HT-29 (cell line): ENCODE measurements at regions not wholly inside any gene's neighbourhood (a gene's known extent, or its start where the extent isn't known, plus 50 kb on each side); places are given as distances from the start of the nearest gene placed in this dataset.

ENCODE experiments used
- DNase-seq: peaks from one replicate; pipeline ENCODE4 v3.0.0-alpha.2; 2015; ENCODE audit warnings: low spot score

DNA sequence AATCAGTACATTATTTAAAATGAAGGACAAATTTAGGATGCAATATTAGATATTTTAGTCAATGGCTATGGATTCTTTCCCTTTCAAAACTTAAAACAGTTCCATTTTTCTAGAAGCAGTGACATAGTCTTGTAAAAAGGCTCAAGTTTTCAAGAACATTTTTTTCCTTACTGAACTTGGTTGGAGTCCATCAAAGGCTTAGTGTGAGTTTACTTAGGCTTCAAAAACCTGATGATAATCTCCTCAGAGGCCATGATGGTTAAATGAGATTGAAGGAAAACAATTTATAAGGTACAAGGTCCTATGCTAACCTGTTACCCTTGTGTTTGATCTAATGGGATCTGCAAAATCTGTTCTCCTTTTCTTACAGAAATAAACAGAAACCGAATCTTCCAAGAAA, 531.8 kb downstream of the UTRN start:
- DNase-seq, result peak; percentile 7

DNA sequence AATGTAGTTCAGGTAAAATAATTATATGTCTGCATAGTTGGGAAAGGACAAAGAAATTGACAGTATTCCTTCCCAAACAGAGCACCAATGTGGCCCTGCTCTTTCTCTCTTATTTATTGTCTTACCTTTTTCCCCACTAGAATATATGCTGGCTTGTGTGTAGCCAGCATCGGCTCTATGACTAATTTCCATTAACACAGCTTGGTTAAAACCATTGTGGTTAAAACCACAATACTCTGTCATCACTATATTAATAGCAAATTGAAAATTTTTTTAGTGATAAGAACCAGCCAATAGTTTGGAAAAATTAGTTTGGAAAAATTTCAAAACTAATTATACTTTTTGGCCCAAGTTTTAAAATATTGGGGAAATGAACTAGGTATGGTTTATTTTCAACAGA, 535.1 kb downstream of the UTRN start:
- no peak for DNase-seq

DNA sequence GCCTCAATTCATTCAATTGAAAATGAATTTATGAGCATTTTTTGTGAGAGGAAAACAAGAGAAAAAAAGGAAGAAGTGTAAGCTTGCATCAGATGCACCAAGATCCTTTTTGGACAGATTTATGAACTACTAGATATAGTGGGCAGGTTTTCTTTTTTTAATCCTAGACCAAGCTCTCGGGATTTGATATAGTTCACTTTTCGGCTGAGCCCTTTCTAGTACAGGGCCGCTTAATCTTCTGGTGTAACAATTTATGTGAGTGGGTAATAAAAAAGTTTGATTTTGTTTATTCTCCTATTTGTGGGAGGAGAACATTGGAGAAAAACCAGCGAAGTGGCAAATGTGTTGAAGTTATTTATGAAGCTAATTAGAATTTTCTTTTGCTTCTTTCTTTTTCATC, 538.0 kb downstream of the UTRN start:
- DNase-seq, result no peak

DNA sequence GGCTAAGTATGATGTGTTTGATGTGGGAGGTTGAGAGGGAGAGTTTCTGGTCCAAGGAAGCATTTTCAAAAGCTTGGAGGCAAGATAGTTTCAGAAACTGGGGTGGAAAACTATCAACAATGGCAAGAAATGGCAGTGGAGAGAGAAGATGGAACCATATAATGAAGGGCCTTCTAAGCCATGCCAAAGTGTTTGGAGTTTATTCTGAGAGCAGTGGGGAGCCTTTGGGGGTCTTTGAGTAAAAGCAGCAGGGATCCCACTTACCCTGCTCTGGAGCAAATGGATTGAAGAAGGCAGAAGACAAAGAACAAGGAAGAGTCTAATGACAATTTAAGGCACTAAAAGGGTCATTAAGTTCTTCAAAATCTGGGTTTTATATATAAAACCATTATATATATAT, 538.9 kb downstream of the UTRN start:
- no peak for DNase-seq

DNA sequence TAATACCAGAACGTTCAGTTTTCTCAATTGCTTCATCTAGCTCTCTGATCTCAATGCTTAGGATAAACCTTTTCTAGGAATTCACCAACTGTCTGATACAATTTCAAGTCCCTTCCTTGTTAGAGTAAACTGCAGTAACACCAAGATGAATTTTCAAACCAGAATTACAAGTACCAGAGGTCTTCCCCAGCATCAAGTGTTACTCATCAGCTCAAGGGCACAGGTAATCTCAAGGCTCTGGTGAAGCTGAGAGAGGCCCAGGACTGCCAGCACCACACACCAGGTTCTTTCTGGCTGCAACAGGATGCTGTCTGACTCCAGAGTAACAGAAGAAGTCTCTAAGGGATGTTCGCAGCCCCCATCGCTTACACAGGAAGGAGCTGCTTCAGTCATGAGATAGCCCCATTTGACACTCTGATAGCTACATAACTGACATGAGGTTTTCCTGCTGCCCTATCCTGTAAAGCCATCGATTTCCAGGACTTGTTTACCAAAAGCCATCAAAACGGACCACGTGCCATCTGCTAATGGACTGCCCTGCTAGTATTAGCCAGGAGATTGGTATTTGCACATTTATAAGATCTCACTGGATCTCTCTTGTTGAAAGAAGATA, 549.4 kb downstream of the UTRN start:
- no peak for DNase-seq

DNA sequence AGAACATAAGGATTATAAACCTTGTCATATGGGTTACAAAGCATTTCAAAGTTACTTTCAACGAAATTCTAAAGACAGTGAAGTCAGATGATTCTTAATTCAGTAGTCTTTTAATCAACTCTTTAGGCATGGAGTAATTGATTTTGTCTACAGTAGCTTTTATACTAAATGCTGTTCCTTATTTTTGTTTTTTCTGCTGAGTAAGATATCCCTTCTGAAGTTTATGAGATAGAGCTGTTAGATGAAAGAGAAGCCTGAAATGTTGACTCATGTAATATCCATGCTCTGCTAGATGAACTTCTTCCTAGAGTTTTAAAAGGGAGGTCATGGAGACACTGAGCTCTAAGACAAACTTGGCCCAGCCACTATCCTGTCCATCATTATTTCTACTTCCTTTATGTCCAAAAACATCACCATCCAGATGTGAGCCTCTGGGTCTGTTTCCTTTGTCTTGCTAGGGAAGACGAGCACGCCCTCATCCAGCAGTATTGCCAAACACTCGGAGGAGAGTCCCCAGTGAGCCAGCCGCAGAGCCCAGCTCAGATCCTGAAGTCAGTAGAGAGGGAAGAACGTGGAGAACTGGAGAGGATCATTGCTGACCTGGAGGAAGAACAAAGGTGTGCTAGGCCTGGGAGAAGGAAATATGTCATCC, 550.3 kb downstream of the UTRN start:
- DNase-seq, result no peak

DNA sequence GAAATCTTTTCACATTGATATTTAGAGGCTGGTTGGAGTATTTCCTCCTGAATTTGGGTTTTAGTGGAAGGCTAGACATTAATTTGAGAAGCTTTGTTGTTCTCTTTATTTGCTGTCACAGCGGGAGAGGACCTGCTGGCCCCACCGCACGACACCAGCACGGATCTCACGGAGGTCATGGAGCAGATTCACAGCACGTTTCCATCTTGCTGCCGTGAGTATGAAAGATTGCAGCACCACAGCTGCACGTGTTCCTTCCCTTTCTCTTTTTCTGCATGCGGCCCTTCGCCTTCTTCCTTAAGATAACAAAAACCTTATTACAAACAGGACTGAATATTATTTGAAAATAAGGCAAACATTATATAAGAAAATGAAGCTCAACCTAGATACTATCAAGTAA, 555.5 kb downstream of the UTRN start:
- no peak for DNase-seq

DNA sequence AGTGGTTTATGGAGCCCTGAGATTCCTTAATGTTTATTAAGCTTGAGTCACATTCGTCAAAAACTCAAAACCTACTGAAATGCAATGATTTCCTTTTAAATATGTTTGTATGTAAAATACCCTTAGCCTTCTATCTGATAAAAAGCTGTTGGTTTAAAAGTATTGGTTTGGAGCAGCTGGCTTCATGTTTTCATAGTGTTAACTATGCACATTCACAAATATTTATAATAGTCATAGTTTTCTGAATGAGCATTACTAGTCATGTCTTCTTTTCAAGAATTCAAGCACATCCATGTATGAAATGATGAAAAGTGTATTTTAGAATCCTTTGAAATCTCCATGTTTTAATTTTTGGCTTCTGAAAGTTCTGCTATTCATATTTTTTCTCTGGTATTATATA, 558.6 kb downstream of the UTRN start:
- no peak for DNase-seq

DNA sequence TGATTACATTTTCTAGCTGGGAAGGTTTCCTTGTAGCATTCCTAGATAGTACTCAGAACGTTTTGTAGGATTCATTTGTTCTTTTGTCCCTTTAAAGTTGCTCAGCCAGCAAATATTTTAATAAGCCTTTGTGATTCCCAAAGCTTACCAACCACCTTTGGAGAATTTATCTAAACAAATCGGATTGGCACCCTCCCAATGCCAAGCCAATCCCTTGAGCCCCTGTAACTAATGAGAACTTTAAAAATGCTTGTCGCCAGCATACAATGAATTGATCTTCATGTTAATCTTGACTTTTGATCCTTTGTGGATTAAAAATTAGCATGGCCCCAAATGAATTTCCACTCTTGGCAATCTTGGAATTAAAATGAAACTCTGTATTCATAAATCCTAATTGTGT, 559.5 kb downstream of the UTRN start:
- no peak for DNase-seq

DNA sequence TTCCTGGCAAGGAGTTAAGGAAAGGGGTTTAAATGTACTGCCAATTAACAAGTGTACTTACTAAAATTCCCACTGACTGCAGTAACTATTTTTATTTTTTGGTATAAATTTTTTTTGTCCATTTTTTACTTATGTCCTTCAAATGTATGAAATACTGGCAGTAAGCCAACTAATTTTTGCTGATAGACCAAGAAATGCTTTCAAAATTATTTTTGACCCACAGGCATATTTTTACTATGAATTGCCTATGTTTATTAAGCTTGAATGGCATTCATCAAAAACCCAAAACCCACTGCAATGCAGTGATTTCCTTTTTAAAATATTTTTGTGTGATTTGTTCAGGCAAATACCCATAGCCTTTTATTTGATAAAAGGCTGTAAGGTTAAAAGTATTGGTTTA, 560.1 kb downstream of the UTRN start:
- DNase-seq, result no peak

DNA sequence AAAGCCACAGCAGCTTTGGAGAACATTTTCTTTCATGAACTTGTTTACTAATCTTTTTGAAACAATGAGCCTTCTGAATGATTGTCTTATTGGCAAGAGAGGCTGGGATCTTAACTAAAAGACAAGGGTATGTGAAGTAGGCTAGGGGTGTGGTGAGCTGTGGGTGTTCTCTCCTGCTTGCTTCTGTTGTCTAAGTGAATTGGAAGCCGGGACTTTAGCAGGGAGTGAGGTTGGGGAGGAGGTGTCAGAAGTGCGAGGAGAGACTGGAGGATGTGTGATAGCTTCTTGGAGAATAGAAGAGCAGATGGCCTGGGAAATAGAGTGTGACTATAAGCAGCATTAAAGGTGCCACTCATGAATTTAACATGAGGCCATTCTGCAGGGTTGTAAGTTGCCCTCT, 562.8 kb downstream of the UTRN start:
- DNase-seq, result no peak

DNA sequence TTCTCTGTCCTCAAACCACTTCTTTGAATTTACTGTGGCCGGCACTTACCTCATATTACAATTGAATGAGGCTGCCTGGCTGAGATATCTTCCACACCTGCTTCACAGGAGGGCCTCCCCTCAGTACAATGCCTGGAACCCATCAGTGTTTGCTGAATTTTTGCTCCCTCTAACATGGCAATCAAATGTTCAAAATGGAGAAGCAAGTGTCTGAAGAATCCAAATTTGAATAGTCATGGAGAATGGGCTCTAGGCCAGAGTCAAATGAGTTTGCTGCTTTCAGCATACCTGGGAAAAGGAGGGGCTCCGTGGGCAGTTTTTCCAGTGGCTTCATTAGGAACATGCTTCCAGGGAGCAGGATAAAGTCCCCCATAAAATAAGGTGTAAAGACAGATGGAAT, 564.8 kb downstream of the UTRN start:
- no peak for DNase-seq

DNA sequence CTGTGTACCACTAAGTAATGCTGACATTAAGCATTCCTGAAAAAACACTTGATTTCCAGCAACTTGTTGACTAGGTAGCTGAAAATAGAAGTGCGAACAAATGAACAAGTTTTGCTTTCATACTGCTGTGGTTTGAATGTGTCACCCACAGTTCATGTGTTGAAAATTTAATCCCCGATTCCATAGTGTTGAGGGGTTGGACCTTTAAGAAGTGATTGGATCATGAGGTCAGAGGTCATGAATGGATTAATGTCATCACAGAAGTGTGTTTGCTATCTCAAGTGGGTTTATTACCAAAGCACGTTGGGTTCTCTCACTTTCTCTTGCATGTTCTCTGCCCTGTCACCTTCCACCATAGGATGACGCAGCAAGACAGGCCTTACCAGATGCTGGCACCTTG, 568.5 kb downstream of the UTRN start:
- no peak for DNase-seq

DNA sequence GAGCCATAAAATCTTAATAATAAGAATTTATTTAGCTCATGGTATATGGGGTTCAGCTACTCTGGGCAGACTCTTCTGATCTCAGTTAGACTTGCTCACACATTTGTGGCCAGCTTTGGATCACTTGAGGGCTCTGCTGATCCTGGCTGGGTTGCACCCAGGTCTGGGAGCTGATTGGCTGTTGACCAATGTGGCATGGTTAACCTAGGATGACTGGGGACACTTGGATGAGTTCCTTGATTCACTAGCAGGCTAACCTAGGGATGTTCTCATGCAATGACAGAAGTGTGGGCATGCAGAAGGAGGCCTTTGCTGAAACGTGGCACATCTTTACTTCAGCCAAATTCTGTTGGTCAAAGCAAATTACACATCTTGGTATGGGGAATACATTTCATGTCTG, 569.5 kb downstream of the UTRN start:
- DNase-seq, result no peak

DNA sequence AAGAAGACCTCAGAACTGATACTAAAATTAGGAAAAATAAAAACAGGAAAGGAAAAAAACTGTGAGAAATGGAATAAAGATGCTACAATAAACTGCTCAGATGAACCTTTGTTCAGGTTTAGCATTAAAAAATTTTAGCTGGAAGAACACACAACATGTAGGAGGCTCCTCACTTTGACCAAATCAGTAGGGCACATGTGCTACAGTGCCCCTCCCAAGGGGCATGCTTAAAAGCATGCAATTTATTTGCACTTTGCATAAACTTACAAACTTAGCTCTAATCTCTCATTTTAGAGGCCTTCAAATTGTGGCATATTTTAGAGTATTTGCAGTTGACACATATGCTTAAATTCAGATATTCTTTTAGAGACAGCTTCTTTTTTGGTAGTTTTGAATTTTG, 570.2 kb downstream of the UTRN start:
- no peak for DNase-seq

DNA sequence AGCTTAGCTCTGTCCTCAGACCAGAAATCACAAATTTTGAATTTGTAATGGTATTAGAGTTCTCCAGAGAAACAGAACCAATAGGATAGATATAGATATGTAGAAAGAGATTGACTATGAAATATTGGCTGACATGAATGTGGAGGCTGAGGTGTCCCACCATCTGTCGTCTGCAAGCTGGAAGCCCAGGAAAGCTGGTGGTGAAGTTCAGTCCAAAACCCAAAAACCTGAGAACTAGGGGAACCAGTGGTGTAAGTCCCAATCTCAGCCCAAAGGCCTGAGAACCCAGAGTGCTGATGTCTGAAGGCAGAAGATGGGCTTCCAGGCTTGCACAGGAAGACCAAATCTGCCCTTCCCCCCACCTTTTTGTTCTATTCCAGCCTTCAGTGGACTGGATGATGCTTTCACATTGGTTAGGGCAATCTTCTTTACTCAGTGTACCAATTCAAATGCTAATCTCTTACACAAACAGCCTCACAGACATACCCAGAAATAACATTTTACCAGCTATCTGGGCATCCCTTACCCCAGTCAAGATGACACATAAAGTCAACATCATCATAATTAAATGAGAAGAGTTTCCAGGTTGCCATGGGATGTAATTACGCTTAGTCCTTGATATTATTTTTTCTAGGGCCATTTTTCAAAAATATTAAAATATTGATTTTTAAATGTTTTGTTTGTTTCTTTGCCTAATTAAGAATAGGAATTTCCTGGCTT, 570.8 kb downstream of the UTRN start:
- no peak for DNase-seq

DNA sequence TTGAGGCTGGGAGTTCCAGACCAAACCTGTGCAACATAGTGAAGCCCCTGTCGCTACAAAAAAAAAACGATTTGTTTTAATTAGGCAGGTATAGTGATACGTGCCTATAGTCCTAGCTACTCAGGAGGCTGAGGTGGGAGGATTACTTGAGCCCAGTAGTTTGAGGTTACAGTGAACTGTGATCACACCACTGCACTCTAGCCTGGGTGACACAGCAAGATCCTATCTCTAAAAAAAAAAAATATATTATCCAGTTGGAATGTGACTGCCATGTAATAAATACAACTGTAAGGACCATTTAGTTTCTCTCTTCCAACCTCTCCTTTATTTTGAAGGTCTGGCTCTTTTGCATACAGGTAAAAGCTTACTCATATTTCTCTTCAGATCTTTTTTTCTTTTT, 571.5 kb downstream of the UTRN start:
- DNase-seq, result no peak

DNA sequence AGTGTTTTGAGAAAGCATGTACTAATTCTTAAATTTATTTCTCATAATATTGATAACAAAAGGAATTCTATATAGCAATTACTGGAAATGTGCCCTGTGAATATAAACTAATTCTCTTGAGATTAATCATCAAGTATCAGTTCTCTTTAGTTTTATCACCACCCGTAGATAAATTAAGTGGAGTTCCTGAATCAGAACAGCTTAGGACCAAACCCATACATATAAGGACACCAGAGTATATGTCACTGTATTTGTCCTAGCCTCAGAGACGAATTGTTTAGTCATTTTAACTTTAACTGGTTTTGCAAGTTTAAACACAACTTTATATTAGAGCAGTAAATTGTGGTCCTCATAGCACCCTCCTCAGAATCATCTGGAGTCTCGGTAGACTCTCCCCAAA, 572.0 kb downstream of the UTRN start:
- DNase-seq, result no peak

DNA sequence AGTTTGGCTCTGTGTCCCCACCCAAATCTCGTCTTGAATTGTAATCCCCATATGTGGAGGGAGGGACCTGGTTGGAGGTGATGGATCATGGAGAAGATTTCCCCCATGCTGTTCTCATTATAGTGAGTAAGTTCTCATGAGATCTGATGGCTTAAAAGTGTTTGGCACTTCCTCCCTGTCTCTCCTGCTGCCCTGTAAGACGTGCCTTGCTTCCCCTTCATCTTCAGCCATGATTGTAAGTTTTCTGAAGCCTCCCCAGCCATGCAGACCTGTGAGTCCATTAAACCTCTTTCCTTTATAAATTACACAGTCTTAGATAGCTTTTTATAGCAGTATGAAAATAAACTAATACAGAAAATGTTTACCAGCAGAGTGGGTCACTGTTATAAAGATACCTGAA, 577.6 kb downstream of the UTRN start:
- DNase-seq, result no peak

DNA sequence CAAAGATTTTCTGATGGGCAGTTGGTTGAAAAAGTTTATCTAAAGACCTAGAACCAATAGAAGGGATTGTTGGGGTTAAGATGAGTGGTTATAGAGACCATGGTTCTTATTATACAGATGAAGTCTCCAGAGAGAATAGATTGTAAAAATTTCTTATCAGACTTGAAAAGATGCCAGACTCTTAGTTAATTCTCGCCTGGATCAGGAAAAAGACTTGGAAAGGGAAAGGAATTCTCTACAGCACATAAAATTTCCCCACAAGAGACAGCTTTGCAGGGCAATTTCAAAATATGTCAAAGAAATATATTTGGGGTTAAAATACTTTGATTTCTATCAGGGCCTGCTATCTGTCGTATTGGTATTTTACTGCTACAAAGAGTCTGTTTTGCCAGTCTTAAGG, 582.6 kb downstream of the UTRN start:
- DNase-seq, result no peak

DNA sequence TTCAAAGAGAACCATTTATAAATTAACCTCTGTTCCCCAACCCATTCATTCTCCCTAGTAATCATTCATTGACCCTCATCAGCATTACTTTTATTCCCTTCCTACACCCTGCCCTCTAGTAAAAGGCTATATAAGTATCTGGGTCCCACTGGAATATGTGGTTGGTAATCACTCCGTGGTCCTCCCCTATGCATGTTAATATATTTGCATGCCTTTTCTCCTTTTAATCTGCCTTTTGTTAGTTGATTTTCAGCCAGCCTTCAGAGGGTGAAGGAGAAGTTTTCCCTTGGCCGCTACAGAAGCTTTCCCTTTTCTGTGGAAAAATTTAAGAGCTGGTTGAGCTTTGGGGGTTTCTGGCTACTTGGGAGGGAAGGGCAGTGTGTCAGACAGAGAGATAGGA, 585.6 kb downstream of the UTRN start:
- DNase-seq, result no peak

DNA sequence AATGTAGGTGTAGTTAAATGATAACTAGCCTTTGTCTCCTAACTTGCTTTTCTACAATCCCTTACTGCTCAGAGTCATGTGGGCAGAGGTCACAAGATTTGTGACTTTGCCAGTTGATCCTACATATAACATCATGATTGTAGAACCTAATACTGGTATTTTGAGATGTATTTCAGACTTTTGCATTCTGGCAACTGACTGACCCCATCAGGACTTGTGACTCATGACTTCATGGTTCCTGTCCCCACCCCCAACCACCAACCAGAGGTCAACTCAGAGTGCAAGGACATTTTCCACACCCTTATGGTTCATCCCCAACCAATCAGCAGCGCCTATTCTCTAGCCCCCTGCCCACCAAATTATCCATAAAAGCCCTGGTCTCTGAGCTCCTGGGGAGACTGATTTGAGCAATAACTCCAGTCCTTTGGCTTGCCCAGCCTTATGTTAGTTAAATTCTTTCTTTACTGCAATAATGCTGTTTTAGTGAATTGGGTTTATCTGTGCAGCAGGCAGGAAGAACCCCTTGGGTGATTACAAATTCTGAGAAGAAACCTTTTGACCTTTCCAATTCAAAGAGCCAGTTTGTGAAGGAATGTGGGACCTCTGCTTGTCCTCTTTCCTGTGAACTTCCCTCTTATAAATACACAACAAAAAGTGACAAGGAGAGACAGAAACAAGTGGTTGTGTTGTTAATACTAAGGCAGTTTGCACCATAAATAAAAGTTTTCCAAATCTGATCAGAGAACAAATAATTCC, 588.7 kb downstream of the UTRN start:
- no peak for DNase-seq

DNA sequence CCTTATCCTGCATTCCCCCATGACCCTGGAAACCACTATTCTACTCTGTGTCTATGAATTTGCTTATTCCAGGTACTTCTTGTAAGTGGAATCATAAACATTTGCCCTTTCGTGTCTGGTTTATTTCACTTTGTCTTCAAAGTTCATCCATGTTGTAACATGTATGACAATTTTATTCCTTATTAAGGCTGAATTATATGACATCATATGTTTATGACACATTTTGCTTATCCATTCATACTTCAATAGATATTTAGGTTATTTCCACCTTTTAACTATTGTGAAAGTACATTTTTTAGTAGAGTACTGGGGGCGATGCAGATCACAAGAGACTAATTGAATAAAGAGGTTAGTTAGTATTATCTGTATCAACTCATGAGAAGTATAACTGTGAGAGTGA, 591.6 kb downstream of the UTRN start:
- no peak for DNase-seq
